RPMI7951 (cell line): ENCODE measurements at regions not wholly inside any gene's neighbourhood (a gene's known extent, or its start where the extent isn't known, plus 50 kb on each side); places are given as distances from the start of the nearest gene placed in this dataset.
A peak's percentile ranks its signal among the peaks of the same experiment; 100 is the strongest.
"Not testable (repeated sequence)": the region's sequence is repeated elsewhere in the genome, so short reads cannot be mapped to it uniquely, and the experiment has no call there.

Source experiments
- DNase-seq: peaks from one replicate; pipeline ENCODE4 v3.0.0-alpha.2; 2012; ENCODE audit warnings: low read depth

- no peak for DNase-seq
These were observed 444.3 kb upstream of the PIK3R1 start for GRCh38 chr5:67771221-67771620.

- DNase-seq, result no peak
These were observed 445.0 kb upstream of the PIK3R1 start for GRCh38 chr5:67770431-67771025.

GRCh38 chr5:67765697-67766096 lies 449.9 kb upstream of the PIK3R1 start:
- no peak for DNase-seq

GRCh38 chr5:67757771-67758170 lies 457.8 kb upstream of the PIK3R1 start:
- not testable (repeated sequence) for DNase-seq

- no peak for DNase-seq
These were observed 463.2 kb upstream of the PIK3R1 start for GRCh38 chr5:67752357-67752708.

DNA sequence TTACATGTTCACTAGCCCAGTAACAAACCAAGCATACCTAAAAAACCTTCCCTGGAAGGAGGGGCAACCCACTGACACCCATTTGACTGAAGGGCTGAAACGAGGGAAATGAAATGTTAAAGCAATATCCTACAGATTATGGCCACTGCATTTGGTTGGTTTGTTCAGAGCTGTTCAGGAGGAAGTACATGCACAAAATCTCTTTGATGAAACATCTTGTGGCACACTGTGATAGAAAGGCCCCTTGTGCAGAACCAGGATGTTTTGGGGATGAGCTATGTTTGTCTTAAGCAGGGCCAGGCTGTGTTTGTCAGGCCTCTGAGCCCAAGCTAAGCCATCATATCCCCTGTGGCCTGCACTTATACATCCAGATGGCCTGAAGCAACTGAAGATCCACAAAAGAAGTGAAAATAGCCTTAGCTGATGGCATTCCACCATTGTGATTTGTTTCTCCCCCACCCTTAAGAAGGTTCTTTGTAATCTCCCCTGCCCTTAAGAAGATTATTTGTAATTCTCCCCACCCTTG lies 467.3 kb upstream of the PIK3R1 start:
- DNase-seq, result peak; percentile 14

DNA sequence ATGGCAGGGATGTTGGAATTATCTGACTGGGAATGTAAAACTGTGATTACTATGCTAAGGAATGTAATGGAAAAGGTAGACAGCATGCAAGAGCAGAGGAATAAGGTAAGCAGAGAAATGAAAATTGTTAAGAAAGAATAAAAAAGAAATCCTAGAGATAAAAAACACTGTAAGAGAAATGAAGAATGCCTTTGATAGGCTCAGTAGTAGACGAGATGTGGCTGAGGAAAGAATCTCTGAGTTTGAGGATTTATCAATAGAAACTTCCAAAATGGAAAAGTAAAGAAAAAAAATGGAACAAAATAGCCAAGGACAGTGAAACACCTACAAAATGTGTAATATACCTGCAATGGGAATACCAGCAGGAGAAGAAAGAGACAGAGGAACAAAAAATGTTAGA lies 468.5 kb upstream of the PIK3R1 start:
- no peak for DNase-seq

- DNase-seq, result not testable (repeated sequence)
These were observed 468.9 kb upstream of the PIK3R1 start for GRCh38 chr5:67746608-67747007.

DNA sequence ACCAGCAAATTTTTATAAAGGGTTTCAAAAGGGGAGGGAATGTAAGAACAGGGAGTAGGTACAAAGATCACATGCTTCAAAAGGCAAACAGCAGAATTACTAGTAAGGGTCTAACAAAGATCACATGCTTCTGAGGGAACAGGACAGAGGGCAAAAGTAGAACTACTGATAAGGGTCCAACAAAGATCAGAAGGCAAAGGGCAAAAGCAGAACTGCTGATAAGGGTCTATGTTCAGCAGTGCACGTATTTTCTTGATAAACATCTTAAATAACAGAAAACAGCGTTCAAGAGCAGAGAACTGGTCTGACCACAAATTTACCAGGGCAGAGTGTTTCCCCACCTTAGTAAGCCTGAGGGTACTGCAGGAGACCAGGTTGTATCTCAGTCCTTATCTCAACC lies 469.5 kb upstream of the PIK3R1 start:
- DNase-seq, result no peak

DNA sequence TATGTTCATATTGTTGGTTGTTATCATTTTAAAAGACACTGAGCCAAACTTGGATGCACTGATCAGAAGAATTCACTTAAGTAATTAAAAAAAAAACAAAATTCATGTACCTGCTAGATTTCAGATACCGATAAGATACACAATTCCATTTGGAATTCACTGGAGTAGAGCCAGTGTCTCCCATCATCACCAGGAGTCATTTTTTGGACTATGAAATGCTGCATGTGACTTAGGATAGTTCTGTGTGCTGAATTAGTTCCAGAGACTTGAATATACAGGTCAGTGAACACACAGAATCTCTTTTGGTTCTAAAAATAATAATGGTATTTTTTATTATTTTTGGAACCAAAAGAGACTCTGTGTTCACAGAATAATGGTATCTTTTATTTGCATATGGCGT lies 482.6 kb upstream of the PIK3R1 start:
- DNase-seq, result no peak

DNA sequence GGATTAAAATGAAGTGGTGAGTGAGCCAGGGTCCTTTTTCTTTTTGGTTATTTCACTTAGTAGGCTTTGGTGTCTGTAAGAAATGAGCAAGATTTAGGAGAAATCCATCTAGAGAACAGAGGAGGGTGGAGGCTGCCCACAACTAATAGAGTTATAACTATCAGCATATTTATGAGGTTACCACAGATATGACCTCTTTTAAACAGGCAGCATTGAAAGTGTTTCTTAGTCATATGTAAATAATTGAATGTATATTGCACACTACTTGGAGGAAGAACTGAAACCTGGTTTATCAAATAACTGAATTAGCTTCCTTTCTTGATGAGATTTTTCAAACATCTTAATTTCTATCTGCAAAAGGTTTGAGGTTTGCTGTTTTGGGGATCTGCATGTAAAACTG lies 483.1 kb upstream of the PIK3R1 start:
- no peak for DNase-seq

GRCh38 chr5:67731886-67732285 lies 483.7 kb upstream of the PIK3R1 start:
- DNase-seq, result no peak

DNA sequence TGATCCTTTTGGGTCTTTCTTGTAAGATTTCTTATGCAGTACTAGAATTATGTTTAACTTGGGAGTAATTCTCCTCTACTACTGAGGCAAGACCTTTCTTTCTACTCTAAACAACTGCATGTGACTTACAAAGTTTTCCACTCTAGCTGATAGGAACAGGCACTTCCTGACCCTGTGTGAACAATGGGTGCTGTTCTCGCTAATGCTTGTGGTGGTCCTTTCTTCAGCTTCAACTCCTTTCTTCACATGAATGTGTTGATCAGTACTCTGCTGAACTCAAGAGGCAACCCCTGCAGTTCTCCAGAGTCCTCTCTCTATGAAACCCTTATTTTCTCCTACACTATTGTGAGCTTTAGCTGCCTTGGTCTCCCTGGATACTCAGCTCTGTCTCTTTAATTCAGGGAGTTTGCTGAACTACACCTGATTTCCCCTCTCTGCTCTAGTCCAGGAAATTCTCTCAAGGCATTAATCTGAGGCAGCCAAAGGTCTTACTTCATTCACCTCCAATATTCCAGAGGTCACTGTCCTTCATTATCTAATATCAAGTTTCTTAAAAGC lies 484.6 kb upstream of the PIK3R1 start:
- no peak for DNase-seq

- DNase-seq, result no peak
These were observed 487.1 kb upstream of the PIK3R1 start for GRCh38 chr5:67728326-67728890.

- DNase-seq, result no peak
These were observed 490.0 kb upstream of the PIK3R1 start for GRCh38 chr5:67725604-67726003.

- no peak for DNase-seq
These were observed 491.0 kb upstream of the PIK3R1 start for GRCh38 chr5:67724412-67725135.

DNA sequence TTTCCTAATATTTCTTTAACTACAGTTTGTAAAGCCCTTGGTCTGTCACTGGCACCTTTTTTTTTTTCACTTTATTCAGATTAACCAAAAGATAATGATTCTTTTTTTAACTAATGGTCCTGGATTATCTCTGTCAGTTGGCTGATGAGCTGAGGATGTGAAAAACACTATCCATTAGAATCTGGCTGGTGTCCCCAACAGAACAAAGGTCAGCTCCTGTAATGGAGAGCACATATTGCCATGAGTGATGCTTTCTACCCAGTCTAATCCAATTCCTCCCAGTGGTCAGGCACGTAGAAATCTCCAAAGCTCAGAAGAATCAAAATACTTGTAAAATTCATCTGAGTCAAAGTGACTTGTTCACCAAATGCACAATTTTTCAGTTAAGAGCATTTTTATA lies 491.7 kb upstream of the PIK3R1 start:
- no peak for DNase-seq

- not testable (repeated sequence) for DNase-seq
These were observed 493.0 kb upstream of the PIK3R1 start for GRCh38 chr5:67722582-67722981.

- DNase-seq, result no peak
These were observed 495.3 kb upstream of the PIK3R1 start for GRCh38 chr5:67720162-67720772.

DNA sequence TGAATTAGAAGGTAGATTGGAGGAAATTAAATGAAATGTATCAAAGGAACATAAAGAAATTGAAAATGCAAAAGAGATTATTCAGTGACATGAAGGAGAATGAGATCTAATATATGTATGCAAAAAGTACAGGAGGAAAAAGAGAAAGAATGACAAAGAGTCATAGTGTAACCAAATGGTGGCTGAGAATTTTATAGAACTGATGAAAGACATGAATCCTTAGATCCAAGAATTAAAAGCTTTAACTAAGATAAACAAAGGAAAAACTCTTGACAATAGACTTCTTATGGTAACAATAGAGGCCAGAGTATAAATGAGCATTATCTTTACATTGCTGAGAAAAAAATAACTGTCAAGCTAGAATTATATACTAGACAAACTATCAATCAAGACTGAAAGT lies 505.4 kb upstream of the CD180 start:
- no peak for DNase-seq

DNA sequence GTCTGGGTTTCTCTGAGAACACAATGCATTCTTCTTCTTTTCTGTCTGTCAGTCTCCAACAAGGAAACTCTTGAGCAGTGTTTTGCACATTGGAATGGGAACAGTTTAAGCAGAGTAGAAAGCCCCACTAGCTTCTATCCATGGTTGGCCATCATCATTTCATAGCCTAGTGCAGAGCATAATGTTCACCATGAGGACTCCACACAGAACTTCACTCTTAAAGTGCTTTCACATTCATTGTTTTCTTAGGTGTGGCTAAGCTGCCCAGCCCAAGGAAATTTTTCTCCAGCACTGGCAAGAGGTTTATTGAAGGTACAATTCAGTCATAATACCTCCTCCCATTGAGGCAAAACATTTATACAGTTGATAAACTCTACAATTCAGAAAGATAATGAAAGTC lies 503.0 kb upstream of the CD180 start:
- no peak for DNase-seq

DNA sequence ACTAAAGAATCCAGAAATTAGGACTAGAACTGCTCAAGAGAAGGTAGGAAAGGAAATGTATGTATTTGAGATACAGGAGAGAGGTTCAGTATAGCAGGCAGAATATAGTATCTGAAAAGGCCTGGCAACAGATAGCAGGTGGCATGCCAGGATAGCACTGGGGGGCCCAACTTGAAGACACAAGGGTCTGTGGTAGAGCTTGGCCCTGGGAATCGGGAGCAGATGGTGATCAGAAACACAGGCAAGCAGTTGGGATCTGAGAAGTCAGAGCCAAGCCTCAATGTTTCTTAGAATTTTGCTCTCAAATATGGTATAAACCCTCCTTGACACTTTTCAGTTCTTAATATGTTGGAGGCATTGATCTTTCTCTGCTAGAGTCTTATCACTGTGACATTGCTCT lies 499.8 kb upstream of the CD180 start:
- DNase-seq, result no peak

- no peak for DNase-seq
These were observed 498.8 kb upstream of the CD180 start for GRCh38 chr5:67695369-67695768.
